MCF 10A (cell line): ENCODE measurements at regions not wholly inside any gene's neighbourhood (a gene's known extent, or its start where the extent isn't known, plus 50 kb on each side); places are given as distances from the start of the nearest gene placed in this dataset.

Experiments
- BruUV-seq: library from RNA; stranded (reverse); fragments of 400-500 nt; replicated peaks from 2 replicates; lab custom pipeline; 2021; lab: Mats Ljungman, UMichigan
- CTCF ChIA-PET: fragments of 300-600 bp; sonication (Branson Sonifier 250); formaldehyde crosslinking; extraction: SDS; loops from one replicate; lab custom pipeline; 2021; ENCODE audit warnings: antibody characterized with exemption, inconsistent platforms; lab: Yijun Ruan, JAX
- POLR2A ChIA-PET: fragments of 300-600, 350-650 bp; sonication (Branson Sonifier 250); formaldehyde crosslinking; extraction: SDS; loops from one replicate; lab custom pipeline; 2020; ENCODE audit warnings: antibody characterized with exemption, inconsistent platforms; lab: Yijun Ruan, JAX
- DNase-seq: peaks from one replicate; pipeline ENCODE4 v3.0.0-alpha.2; 2018; ENCODE audit not compliant: unreplicated experiment
- H3K27ac Mint-ChIP-seq: one replicate; pipeline ENCODE4 v1.8.0; 2022; ENCODE audit warnings: mild to moderate bottlenecking, low read depth, mixed read lengths; ENCODE audit not compliant: unreplicated experiment
- H3K27me3 Mint-ChIP-seq: one replicate; pipeline ENCODE4 v1.8.0; 2022; ENCODE audit warnings: mixed read lengths; ENCODE audit not compliant: insufficient read depth, unreplicated experiment
- H3K36me3 Mint-ChIP-seq: one replicate; pipeline ENCODE4 v1.8.0; 2022; ENCODE audit warnings: mild to moderate bottlenecking, moderate library complexity, mixed read lengths; ENCODE audit not compliant: insufficient read depth, unreplicated experiment
- H3K4me1 Mint-ChIP-seq: one replicate; pipeline ENCODE4 v1.8.0; 2022; ENCODE audit warnings: mixed read lengths; ENCODE audit not compliant: insufficient read depth, unreplicated experiment
- H3K4me3 Mint-ChIP-seq: one replicate; pipeline ENCODE4 v1.8.0; 2022; ENCODE audit warnings: mild to moderate bottlenecking, moderate library complexity, mixed read lengths; ENCODE audit not compliant: unreplicated experiment
- H3K9me3 Mint-ChIP-seq: one replicate; pipeline ENCODE4 v1.8.0; 2022; ENCODE audit warnings: mixed read lengths; ENCODE audit not compliant: unreplicated experiment
- CTCF ChIP-seq: fragments of 200-600 bp; IDR thresholded peaks from one replicate; pipeline ENCODE4 v1.8.0; 2022; ENCODE audit warnings: antibody characterized with exemption, mild to moderate bottlenecking; ENCODE audit not compliant: unreplicated experiment
- intact Hi-C: fragments of 100-400 bp; cut with micrococcal nuclease; formaldehyde crosslinking; loops from 2 replicates; pipeline ENCODE4 v1.14.1; 2022

GRCh38 chr6:28725274-28725809 lies 198.4 kb downstream of the TRIM27 start:
- no peaks in the 10 kb centered on the region for H3K9me3 Mint-ChIP-seq
- H3K27ac Mint-ChIP-seq = no peak overlapping the region
- no peak overlapping the region for H3K4me3 Mint-ChIP-seq
- no peak for DNase-seq
- no peaks in the 10 kb centered on the region for H3K27me3 Mint-ChIP-seq
- intact Hi-C loops = loop anchor here (5.0 kb wide), 2 partner anchors 87 to 172 kb away; no protein-coding TSS in a partner anchor
- TF ChIP-seq CTCF = no peak
- ChIA-PET CTCF (interaction anchor here (0.6 kb wide), 3 partner anchors 20 to 817 kb away, joined by 3 to 4 read pairs (median 4); no protein-coding TSS in a partner anchor), POLR2A (interaction anchor here (0.7 to 1.0 kb wide), 4 partner anchors 10 to 198 kb away, joined by 3 read pairs; no protein-coding TSS in a partner anchor)
- peaks cover 8% of the 10 kb centered on the region for H3K36me3 Mint-ChIP-seq
- no TSS peak for BruUV-seq
- peaks cover 3% of the 10 kb centered on the region for H3K4me1 Mint-ChIP-seq

- BruUV-seq = no TSS peak
- intact Hi-C loops = loop anchor here (5.0 kb wide), 2 partner anchors 86 to 171 kb away; no protein-coding TSS in a partner anchor
- DNase-seq = no peak
Measured at GRCh38 chr6:28725890-28726348, 197.9 kb downstream of the TRIM27 start.

GRCh38 chr6:28726569-28727309 lies 197.0 kb downstream of the TRIM27 start:
- Mint-ChIP-seq H3K27me3 (no peaks in the 10 kb centered on the region), H3K4me1 (peaks cover 3% of the 10 kb centered on the region), H3K36me3 (peaks cover 8% of the 10 kb centered on the region), H3K27ac (no peak overlapping the region), H3K9me3 (no peaks in the 10 kb centered on the region), H3K4me3 (no peak overlapping the region)
- no peak for TF ChIP-seq CTCF
- CTCF ChIA-PET = interaction anchor here (0.5 to 0.6 kb wide), 2 partner anchors 168 to 290 kb away, joined by 3 read pairs; no protein-coding TSS in a partner anchor
- intact Hi-C loops = loop anchor here (5.0 kb wide), 2 partner anchors 86 to 171 kb away; no protein-coding TSS in a partner anchor
- POLR2A ChIA-PET = interaction anchor here (0.6 to 3.2 kb wide), 7 partner anchors 11 to 137 kb away, joined by 3 to 19 read pairs (median 4); no protein-coding TSS in a partner anchor
- BruUV-seq = no TSS peak
- DNase-seq = no peak

More at GRCh38 chr6:28725890-28726348, 197.9 kb downstream of the TRIM27 start:
- Mint-ChIP-seq H3K4me1 (peaks cover 3% of the 10 kb centered on the region), H3K4me3 (no peak overlapping the region), H3K27me3 (no peaks in the 10 kb centered on the region), H3K27ac (no peak overlapping the region), H3K9me3 (no peaks in the 10 kb centered on the region), H3K36me3 (peaks cover 8% of the 10 kb centered on the region)
- CTCF ChIA-PET = no interaction called here
- POLR2A ChIA-PET = interaction anchor here (0.6 to 1.0 kb wide), 5 partner anchors 9 to 197 kb away, joined by 3 read pairs; no protein-coding TSS in a partner anchor
- TF ChIP-seq CTCF = no peak
